PC-9 (cell line): ENCODE measurements at regions not wholly inside any gene's neighbourhood (a gene's known extent, or its start where the extent isn't known, plus 50 kb on each side); places are given as distances from the start of the nearest gene placed in this dataset.

Source experiments
- BruUV-seq: library from RNA; stranded (reverse); fragments of 400-500 nt; replicated peaks from 2 replicates; lab custom pipeline; 2021; lab: Mats Ljungman, UMichigan
- CTCF ChIA-PET: fragments of 300-600 bp; sonication (Branson Sonifier 250); formaldehyde crosslinking; loops from one replicate; lab custom pipeline; 2022; ENCODE audit warnings: antibody characterized with exemption; lab: Charles Lee
- POLR2A ChIA-PET: fragments of 300-600 bp; sonication (Branson Sonifier 250); formaldehyde crosslinking; loops from one replicate; lab custom pipeline; 2022; ENCODE audit warnings: antibody characterized with exemption; ENCODE audit not compliant: unreplicated experiment; lab: Charles Lee
- DNase-seq, 2 experiments: peaks; one replicate each; pipeline versions ENCODE4 v3.0.0 to v3.0.0-alpha.2; 2015 to 2022; ENCODE audit warnings: mixed read lengths in 1 of 2
- H2AFZ ChIP-seq: fragments of 200-600 bp; sonication (generic); 2 replicates; pipeline ENCODE4 v1.8.1; 2017; ENCODE audit warnings: antibody characterized with exemption
- H3F3A ChIP-seq: fragments of 200-600 bp; sonication (generic); 2 replicates; pipeline ENCODE4 v1.8.1; 2017; ENCODE audit warnings: antibody characterized with exemption, mild to moderate bottlenecking, low read depth; ENCODE audit not compliant: insufficient read depth
- H3K27ac ChIP-seq: fragments of 200-600 bp; sonication (generic); 2 replicates; pipeline ENCODE4 v1.6.1; 2016; ENCODE audit warnings: mixed run types
- H3K27me3 ChIP-seq: fragments of 200-600 bp; sonication (generic); 2 replicates; pipeline ENCODE4 v1.6.1; 2016; ENCODE audit warnings: low read depth, mixed run types; ENCODE audit not compliant: insufficient read depth
- H3K36me3 ChIP-seq: fragments of 200-600 bp; sonication (generic); 2 replicates; pipeline ENCODE4 v1.6.1; 2016; ENCODE audit warnings: low read depth, mixed run types
- H3K4me1 ChIP-seq: fragments of 200-600 bp; sonication (generic); replicated peaks from 2 replicates; pipeline ENCODE4 v1.6.1; 2016; ENCODE audit warnings: mixed run types; ENCODE audit not compliant: insufficient read depth
- H3K4me2 ChIP-seq: fragments of 200-600 bp; sonication (generic); 2 replicates; pipeline ENCODE4 v1.6.1; 2017; ENCODE audit warnings: mixed run types
- H3K4me3 ChIP-seq: fragments of 200-600 bp; sonication (generic); 2 replicates; pipeline ENCODE4 v1.6.1; 2016; ENCODE audit warnings: mixed run types
- H3K79me2 ChIP-seq: fragments of 200-600 bp; sonication (generic); 2 replicates; pipeline ENCODE4 v1.6.1; 2017; ENCODE audit warnings: low read depth, mixed run types
- H3K9me2 ChIP-seq: fragments of 200-600 bp; sonication (generic); 2 replicates; pipeline ENCODE4 v1.8.1; 2017; ENCODE audit warnings: mild to moderate bottlenecking; ENCODE audit not compliant: insufficient read depth
- H3K9me3 ChIP-seq: fragments of 200-600 bp; sonication (generic); 2 replicates; pipeline ENCODE4 v1.8.1; 2016; ENCODE audit warnings: low read depth; ENCODE audit not compliant: insufficient read depth
- H4K20me1 ChIP-seq: fragments of 200-600 bp; sonication (generic); 2 replicates; pipeline ENCODE4 v1.8.1; 2017; ENCODE audit not compliant: insufficient read depth
- CTCF ChIP-seq: fragments of 200-600 bp; sonication (generic); conservative IDR thresholded peaks from 2 replicates; pipeline ENCODE4 v1.6.1; 2017; ENCODE audit warnings: mixed run types, antibody characterized with exemption, mild to moderate bottlenecking, moderate library complexity
- EZH2 ChIP-seq: fragments of 200-600 bp; sonication (generic); IDR thresholded peaks from 2 replicates; pipeline ENCODE4 v1.8.0; 2017; ENCODE audit warnings: antibody characterized with exemption, low read depth
- intact Hi-C: fragments of 100-400 bp; cut with micrococcal nuclease; formaldehyde crosslinking; loops from one replicate; pipeline ENCODE4 v1.10.0; 2022; ENCODE audit not compliant: unreplicated experiment

DNA sequence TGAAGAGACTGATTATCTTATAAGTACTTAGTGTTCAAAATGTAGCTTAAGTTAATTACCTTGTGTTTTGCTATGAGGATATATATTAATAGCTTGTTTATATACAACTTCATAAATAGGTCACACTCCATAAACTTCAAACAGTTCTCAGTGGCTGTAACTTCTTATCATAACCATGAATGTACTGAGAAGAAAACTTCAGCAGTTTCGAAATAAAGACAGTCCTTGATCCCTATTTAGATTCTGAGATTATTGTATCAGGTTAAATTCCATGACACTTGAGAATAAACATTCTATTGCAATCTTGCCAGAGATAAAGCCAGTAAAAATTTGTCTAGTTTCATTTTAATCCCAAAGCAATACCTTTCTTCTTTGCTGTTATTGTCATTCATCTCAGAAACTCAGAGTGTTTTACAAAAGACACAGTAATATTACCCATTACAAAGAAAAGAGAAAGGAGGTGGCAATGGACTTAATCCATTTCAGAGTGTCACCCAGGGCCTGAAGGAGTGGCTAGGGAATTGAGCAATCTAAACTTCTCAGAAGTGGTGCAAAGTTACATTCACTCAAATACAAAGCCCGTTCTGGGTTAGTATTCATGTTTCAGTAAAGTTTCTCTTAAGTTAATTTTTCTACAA lies 403.6 kb downstream of the SEMA3D start:
- Histone ChIP-seq H3K27me3 (no peaks in the 10 kb centered on the region), H3K9me3 (no peaks in the 10 kb centered on the region), H3F3A (no peaks in the 10 kb centered on the region), H3K4me1 (no peaks in the 10 kb centered on the region), H2AFZ (no peak overlapping the region), H3K79me2 (no peaks in the 10 kb centered on the region), H3K36me3 (no peaks in the 10 kb centered on the region), H4K20me1 (no peaks in the 10 kb centered on the region), H3K9me2 (no peaks in the 10 kb centered on the region; the same call in 1 of the 2 replicates), H3K27ac (no peak overlapping the region), H3K4me2 (no peak overlapping the region), H3K4me3 (no peak overlapping the region)
- CTCF ChIA-PET = interaction anchor here (0.5 kb wide), 1 partner anchor 102 kb away, joined by 3 read pairs; no protein-coding TSS in a partner anchor
- no TSS peak for BruUV-seq
- no peak for TF ChIP-seq EZH2
- TF ChIP-seq CTCF = no peak
- intact Hi-C loops = no loop called here
- no peak for DNase-seq
- POLR2A ChIA-PET = no interaction called here

GRCh38 chr7:84781838-84782237 lies 405.0 kb downstream of the SEMA3D start:
- Histone ChIP-seq H4K20me1 (no peaks in the 10 kb centered on the region), H3K4me2 (no peak overlapping the region), H3K9me2 (no peaks in the 10 kb centered on the region; the same call in 1 of the 2 replicates), H3K36me3 (no peaks in the 10 kb centered on the region), H3K9me3 (no peaks in the 10 kb centered on the region), H3K4me3 (no peak overlapping the region), H3K79me2 (no peaks in the 10 kb centered on the region), H3F3A (no peaks in the 10 kb centered on the region), H3K27ac (no peak overlapping the region), H2AFZ (no peak overlapping the region), H3K4me1 (no peaks in the 10 kb centered on the region), H3K27me3 (no peaks in the 10 kb centered on the region)
- no peak for DNase-seq
- BruUV-seq = no TSS peak
- TF ChIP-seq EZH2 (no peak), CTCF (no peak)
- intact Hi-C loops = no loop called here
- ChIA-PET CTCF (no interaction called here), POLR2A (no interaction called here)

DNA sequence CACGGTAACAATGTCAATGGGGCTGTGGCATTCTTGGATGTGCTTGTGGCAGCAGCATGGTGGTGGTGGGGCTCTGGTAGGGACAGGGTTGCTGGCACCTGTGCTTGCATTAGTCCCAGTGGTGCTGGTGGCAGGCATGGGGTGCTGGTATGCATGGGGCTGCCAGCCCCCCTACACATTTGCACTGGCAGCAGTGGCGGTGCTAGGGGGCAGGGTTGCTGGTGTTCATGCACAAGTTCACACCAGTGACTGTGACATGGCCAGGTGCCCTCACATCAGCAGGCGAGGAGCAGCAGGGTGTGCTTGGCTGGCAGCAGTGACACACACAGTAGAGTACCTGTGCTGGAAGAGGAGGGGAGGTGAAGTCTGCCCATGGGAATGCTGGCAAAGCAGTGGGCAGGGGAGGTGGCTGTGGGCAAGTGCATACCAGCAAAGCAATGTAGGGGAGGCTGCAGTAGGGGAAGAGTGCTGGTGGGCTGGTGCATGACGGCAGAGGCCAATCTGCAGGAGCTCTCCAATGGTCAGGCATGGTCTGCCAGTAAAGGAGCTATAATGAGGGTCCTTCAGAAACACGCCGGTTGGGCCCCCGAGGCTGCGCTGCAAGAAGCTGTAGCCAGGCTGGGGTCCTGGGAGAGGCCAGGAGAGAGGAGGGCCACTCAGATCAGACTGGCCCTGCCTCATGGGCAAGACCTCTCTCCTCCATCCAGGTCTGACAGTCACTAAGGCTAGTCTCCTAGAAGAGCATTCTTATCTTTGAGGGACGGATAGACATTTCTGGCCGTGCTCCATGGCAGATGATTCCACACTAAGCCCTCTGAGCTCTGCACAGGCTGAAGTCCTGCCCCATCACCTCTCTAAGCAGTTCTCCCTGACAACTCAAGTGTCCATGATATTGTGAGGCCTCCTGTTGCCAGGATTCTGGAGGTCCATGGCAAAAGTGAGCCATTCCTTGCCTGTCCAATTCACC lies 406.4 kb downstream of the SEMA3D start:
- Histone ChIP-seq H4K20me1 (no peaks in the 10 kb centered on the region), H3K36me3 (no peaks in the 10 kb centered on the region), H3K4me2 (no peak overlapping the region), H3K27me3 (no peaks in the 10 kb centered on the region), H3K9me3 (no peaks in the 10 kb centered on the region), H3K9me2 (no peaks in the 10 kb centered on the region; the same call in 1 of the 2 replicates), H3K79me2 (no peaks in the 10 kb centered on the region), H2AFZ (no peak overlapping the region; the same call in 1 of the 2 replicates), H3F3A (no peaks in the 10 kb centered on the region), H3K4me3 (no peak overlapping the region), H3K4me1 (no peaks in the 10 kb centered on the region), H3K27ac (no peak overlapping the region)
- intact Hi-C loops = no loop called here
- no TSS peak for BruUV-seq
- no peak for TF ChIP-seq CTCF
- no peak for TF ChIP-seq EZH2
- POLR2A ChIA-PET = interaction anchor here (0.5 kb wide), 2 partner anchors 9 to 153 kb away, joined by 3 to 6 read pairs; no protein-coding TSS in a partner anchor
- no peak for DNase-seq
- CTCF ChIA-PET = no interaction called here
